Right lobe of liver (tissue), 6 donors: ENCODE measurements at regions not wholly inside any gene's neighbourhood (a gene's known extent, or its start where the extent isn't known, plus 50 kb on each side); places are given as distances from the start of the nearest gene placed in this dataset.

Experiments
- ATAC-seq, 4 donors: fragments of 200-7000 bp; cut with Tn5 transposase; one replicate each; pipeline ENCODE4 v1.9.1; 2020; ENCODE audit warnings: mild to moderate bottlenecking in 4 of 4, moderate library complexity in 4 of 4
- DNase-seq, 3 donors: peaks; one replicate each; pipeline ENCODE4 v3.0.0-alpha.2; 2020
- H3K27ac ChIP-seq, 3 donors: fragments of 200-600 bp; one replicate each; pipeline ENCODE4 v1.8.0; 2022
- H3K27me3 ChIP-seq, 2 donors: fragments of 200-600 bp; one replicate each; pipeline ENCODE4 v1.8.0; 2022
- H3K36me3 ChIP-seq, 4 donors: fragments of 200-600 bp; sonication (generic) in 1 of 4; one replicate each; pipeline versions ENCODE4 v1.5.1 to v1.8.0; 2017 to 2022; ENCODE audit warnings: control low read depth in 1 of 4
- H3K4me1 ChIP-seq, 4 donors: fragments of 200-600 bp; sonication (generic) in 1 of 4; one replicate each; pipeline versions ENCODE4 v1.5.1 to v1.8.0; 2017 to 2022; ENCODE audit warnings: control low read depth in 1 of 4
- H3K4me3 ChIP-seq, 3 donors: fragments of 200-600 bp; one replicate each; pipeline ENCODE4 v1.8.0; 2022
- H3K9me3 ChIP-seq, 4 donors: fragments of 200-600 bp; sonication (generic) in 1 of 4; one replicate each; pipeline versions ENCODE4 v1.5.1 to v1.8.0; 2017 to 2022; ENCODE audit warnings: control low read depth in 1 of 4
- POLR2A ChIP-seq: fragments of 450-650 bp; IDR thresholded peaks from one replicate; pipeline ENCODE4 v1.6.1; 2017; ENCODE audit warnings: antibody characterized with exemption, mild to moderate bottlenecking
- WGBS: methylation state at CpG from one replicate; pipeline ENCODE4 v1.1.6; 2018; ENCODE audit warnings: low coverage, low lambda C conversion rate; ENCODE audit not compliant: insufficient coverage; ENCODE audit errors: missing lambda C conversion rate; 5-methylcytosine and 5-hydroxymethylcytosine counted together
- intact Hi-C, 2 donors: fragments of 100-400 bp; cut with DNase I; formaldehyde crosslinking; loops; one replicate each; pipeline versions ENCODE4 v1.11.2 to v1.14.1; 2022
- TF ChIP-seq, protein P1 (sequence below), 4 donors: fragments of 200-600 bp in 3 of 4; fragments of 450-650 bp in 1 of 4; IDR thresholded peaks; one replicate each; pipeline versions ENCODE4 v1.5.1 to v1.8.0; 2016 to 2022; ENCODE audit warnings: antibody characterized with exemption in 4 of 4, mild to moderate bottlenecking in 2 of 4
- donor health status: DM: no; HTN: yes; CAD: no.
- donor health status: DM: no; HTN: no; CAD: no.
- donor health status: DM: no; HTN: no; CAD: no.
- donor health status: DM: no; HTN: yes; CAD: no.
- donor health status: DM: no; HTN: yes; CAD: no.

DNA sequence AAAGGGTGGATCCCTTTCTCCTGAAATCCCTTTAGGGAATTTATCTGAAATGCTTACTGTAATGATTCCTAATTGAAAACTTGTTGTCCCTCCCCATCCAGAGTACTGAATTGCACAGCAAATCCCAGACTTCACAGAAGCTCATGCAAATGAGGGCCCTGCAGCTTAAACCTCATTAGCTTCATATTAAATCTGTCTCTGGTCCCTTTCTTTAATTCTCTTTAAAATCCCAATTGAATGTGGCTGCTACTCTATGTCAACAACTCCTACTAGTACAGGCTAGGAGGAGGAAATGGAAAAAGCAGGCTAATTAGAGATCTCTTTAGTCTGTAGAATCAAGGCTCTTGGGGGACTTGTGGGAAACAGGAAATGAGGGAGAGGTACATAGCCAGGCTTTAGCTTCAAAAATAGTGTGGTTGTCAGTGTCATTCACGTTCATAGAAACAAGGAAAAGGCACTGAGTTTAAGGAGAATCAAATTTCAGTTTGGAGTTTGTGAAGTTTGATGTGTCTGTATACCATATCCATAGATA, 191.3 kb upstream of the PRDM9 start:
- Histone ChIP-seq H3K4me3 (no peak overlapping the region), H3K27ac (no peak overlapping the region), H3K9me3 (no peaks in the 10 kb centered on the region), H3K4me1 (no peaks in the 10 kb centered on the region), H3K27me3 (no peaks in the 10 kb centered on the region), H3K36me3 (no peaks in the 10 kb centered on the region)
- WGBS, result 0% methylated on average over 1 of the region's 1 CpG
- TF ChIP-seq, protein P1, sequence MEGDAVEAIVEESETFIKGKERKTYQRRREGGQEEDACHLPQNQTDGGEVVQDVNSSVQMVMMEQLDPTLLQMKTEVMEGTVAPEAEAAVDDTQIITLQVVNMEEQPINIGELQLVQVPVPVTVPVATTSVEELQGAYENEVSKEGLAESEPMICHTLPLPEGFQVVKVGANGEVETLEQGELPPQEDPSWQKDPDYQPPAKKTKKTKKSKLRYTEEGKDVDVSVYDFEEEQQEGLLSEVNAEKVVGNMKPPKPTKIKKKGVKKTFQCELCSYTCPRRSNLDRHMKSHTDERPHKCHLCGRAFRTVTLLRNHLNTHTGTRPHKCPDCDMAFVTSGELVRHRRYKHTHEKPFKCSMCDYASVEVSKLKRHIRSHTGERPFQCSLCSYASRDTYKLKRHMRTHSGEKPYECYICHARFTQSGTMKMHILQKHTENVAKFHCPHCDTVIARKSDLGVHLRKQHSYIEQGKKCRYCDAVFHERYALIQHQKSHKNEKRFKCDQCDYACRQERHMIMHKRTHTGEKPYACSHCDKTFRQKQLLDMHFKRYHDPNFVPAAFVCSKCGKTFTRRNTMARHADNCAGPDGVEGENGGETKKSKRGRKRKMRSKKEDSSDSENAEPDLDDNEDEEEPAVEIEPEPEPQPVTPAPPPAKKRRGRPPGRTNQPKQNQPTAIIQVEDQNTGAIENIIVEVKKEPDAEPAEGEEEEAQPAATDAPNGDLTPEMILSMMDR (IDR thresholded peaks at IDR 0.05), result no peak
- TF ChIP-seq POLR2A, result no peak
- DNase-seq (no peak), ATAC-seq (no peak)
- intact Hi-C loops, result no loop called here

DNA sequence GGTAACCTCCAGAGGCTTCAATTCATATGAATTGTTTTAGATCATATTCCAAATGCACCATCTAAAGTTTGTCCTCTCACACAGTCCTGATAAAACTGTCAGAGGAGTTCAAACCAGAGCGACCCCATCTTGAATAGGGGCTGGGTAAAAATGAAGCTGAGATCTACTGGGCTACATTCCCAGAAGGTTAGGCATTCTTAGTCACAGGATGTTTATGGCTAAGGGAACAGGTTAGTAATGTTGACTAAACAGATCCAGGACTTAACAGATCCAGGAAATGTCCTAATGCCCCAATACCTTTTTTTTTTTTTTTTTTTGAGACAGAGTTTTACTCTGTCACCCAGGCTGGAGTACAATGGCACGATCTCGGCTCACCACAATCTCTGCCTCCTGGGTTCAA, 192.6 kb upstream of the PRDM9 start:
- Histone ChIP-seq H3K9me3 (no peaks in the 10 kb centered on the region), H3K36me3 (no peaks in the 10 kb centered on the region), H3K27ac (no peak overlapping the region), H3K4me1 (no peaks in the 10 kb centered on the region), H3K27me3 (no peaks in the 10 kb centered on the region), H3K4me3 (no peak overlapping the region)
- DNase-seq (no peak), ATAC-seq (no peak)
- TF ChIP-seq POLR2A, result no peak
- TF ChIP-seq, protein P1 (IDR thresholded peaks at IDR 0.05), result no peak
- intact Hi-C loops, result no loop called here
- 77% methylated on average over 3 of the region's 3 CpGs for WGBS

DNA sequence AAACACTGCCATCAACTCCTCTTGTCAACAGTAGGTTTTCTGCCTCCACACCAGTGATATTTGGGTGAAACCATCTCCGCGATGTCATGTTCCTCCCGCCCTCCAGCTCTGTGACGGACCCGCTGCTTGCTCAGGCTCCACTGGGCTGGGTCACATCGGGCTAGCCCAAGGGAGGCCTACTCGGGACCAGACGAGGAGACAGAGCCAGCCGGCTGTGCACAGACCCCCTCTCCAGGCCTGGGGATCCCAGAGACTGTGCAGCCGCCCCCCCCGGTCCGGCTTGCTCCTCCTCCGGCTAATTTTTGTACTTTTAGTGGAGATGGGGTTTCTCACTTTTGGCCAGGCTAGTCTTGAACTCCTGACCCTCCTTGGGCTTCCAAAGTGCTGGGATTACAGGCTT, 202.4 kb upstream of the PRDM9 start:
- Histone ChIP-seq H3K27ac (no peak overlapping the region), H3K27me3 (no peaks in the 10 kb centered on the region), H3K4me3 (no peak overlapping the region), H3K36me3 (no peaks in the 10 kb centered on the region), H3K9me3 (no peaks in the 10 kb centered on the region), H3K4me1 (no peaks in the 10 kb centered on the region)
- DNase-seq, result peak in 1 of 3 donors; percentile 54
- WGBS, result 49% methylated on average over 6 of the region's 13 CpGs
- no peak for ATAC-seq
- intact Hi-C loops, result no loop called here
- TF ChIP-seq POLR2A, result no peak
- TF ChIP-seq, protein P1 (IDR thresholded peaks at IDR 0.05), result no peak

DNA sequence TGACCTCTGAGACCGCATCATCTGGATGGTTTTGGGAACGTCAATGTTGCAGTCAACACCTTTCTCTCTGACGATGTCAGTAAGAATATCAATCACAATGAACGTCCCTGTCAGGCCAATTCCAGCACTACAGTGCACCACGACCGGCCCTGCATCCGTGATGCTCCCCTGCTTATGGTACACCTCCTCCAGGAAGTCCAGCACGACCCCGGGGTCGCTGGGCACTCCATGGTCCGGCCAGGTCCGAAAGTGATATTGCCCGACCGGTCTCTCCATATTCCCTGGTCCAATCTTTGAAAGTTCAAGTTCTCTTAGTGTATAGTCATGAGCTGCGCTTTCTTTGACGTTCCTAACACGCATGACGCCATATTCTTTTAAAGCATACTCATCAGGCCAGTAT, 203.6 kb upstream of the PRDM9 start:
- no peaks in the 10 kb centered on the region for H3K4me1 ChIP-seq
- no peaks in the 10 kb centered on the region for H3K36me3 ChIP-seq
- no peak overlapping the region for H3K27ac ChIP-seq
- TF ChIP-seq, protein P1 (IDR thresholded peaks at IDR 0.05), result no peak
- no peak for TF ChIP-seq POLR2A
- ATAC-seq, result no peak
- no peaks in the 10 kb centered on the region for H3K27me3 ChIP-seq
- 78% methylated on average over 6 of the region's 18 CpGs for WGBS
- no peak for DNase-seq
- intact Hi-C loops, result no loop called here
- H3K9me3 ChIP-seq, result no peaks in the 10 kb centered on the region
- H3K4me3 ChIP-seq, result no peak overlapping the region

DNA sequence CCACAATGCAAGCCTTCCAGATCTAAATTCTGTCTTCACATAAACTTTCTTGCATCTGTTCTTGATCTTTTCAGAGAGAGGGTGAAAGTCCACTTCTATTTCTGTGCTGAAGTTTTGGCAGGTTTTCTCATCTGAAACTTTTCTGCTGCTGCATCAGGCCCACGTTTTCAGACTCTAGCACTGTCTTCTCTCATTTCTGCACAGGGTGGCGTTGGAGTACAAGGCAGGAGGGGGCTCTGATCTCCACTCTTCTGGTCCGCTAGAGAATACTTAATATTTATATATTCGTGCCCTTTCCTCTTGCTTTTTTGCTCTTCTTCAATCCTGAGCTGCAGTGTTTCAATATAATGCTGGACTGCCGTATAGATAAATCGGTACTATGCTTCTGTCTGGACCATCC, 204.0 kb upstream of the PRDM9 start:
- Histone ChIP-seq H3K4me1 (no peaks in the 10 kb centered on the region), H3K27ac (no peak overlapping the region), H3K4me3 (no peak overlapping the region), H3K27me3 (no peaks in the 10 kb centered on the region), H3K9me3 (no peaks in the 10 kb centered on the region), H3K36me3 (no peaks in the 10 kb centered on the region)
- intact Hi-C loops, result no loop called here
- ATAC-seq (no peak), DNase-seq (no peak)
- WGBS, result 67% methylated on average over 6 of the region's 6 CpGs
- TF ChIP-seq POLR2A, result no peak
- TF ChIP-seq, protein P1 (IDR thresholded peaks at IDR 0.05), result no peak
